Loucy (cell line): ENCODE measurements at regions not wholly inside any gene's neighbourhood (a gene's known extent, or its start where the extent isn't known, plus 50 kb on each side); places are given as distances from the start of the nearest gene placed in this dataset.

ENCODE experiments used
- H2AFZ ChIP-seq: fragments of 200-600 bp; sonication (generic); 2 replicates; pipeline ENCODE4 v1.6.0; 2016; ENCODE audit warnings: antibody characterized with exemption, mild to moderate bottlenecking, low read length, moderate library complexity
- H3F3A ChIP-seq: fragments of 200-600 bp; 2 replicates; pipeline ENCODE4 v1.6.0; 2016; ENCODE audit warnings: antibody characterized with exemption, low read depth, mild to moderate bottlenecking
- H3K27me3 ChIP-seq: fragments of 200-600 bp; sonication (generic); 2 replicates; pipeline ENCODE4 v1.6.1; 2014; ENCODE audit warnings: low read length, mild to moderate bottlenecking; ENCODE audit not compliant: insufficient read depth, poor library complexity, severe bottlenecking
- H3K36me3 ChIP-seq: fragments of 200-600 bp; sonication (generic); 2 replicates; pipeline ENCODE4 v1.6.1; 2016; ENCODE audit warnings: low read length; ENCODE audit not compliant: insufficient read depth
- H3K4me1 ChIP-seq: fragments of 200-600 bp; sonication (generic); 2 replicates; pipeline ENCODE4 v1.5.1; 2014; ENCODE audit warnings: low read length, mild to moderate bottlenecking; ENCODE audit not compliant: insufficient read depth, poor library complexity, severe bottlenecking
- H3K4me2 ChIP-seq: fragments of 200-600 bp; sonication (generic); 2 replicates; pipeline ENCODE4 v1.6.0; 2014; ENCODE audit warnings: antibody characterized with exemption, low read length, low read depth, mild to moderate bottlenecking; ENCODE audit not compliant: poor library complexity, severe bottlenecking
- H3K4me3 ChIP-seq: fragments of 200-600 bp; sonication (generic); 2 replicates; pipeline ENCODE4 v1.5.1; 2014; ENCODE audit warnings: low read length, mild to moderate bottlenecking, mixed read lengths; ENCODE audit not compliant: poor library complexity, severe bottlenecking
- H3K79me2 ChIP-seq: fragments of 200-600 bp; sonication (generic); 2 replicates; pipeline ENCODE4 v1.6.1; 2014; ENCODE audit warnings: low read length; ENCODE audit not compliant: insufficient read depth
- H3K9ac ChIP-seq: fragments of 200-600 bp; sonication (generic); 2 replicates; pipeline ENCODE4 v1.6.0; 2014; ENCODE audit warnings: mild to moderate bottlenecking, low read depth, low read length, moderate library complexity; ENCODE audit not compliant: poor library complexity, severe bottlenecking
- H3K9me2 ChIP-seq: fragments of 200-600 bp; sonication (generic); replicated peaks from 2 replicates; pipeline ENCODE4 v1.6.1; 2016; ENCODE audit warnings: low read depth, low read length, mixed read lengths
- H3K9me3 ChIP-seq: fragments of 200-600 bp; sonication (generic); 2 replicates; pipeline ENCODE4 v1.6.1; 2014; ENCODE audit warnings: mild to moderate bottlenecking, antibody characterized with exemption, low read length, low read depth; ENCODE audit not compliant: insufficient read depth
- H4K20me1 ChIP-seq: fragments of 200-600 bp; sonication (generic); 2 replicates; pipeline ENCODE4 v1.6.0; 2014; ENCODE audit warnings: antibody characterized with exemption, low read length, mild to moderate bottlenecking; ENCODE audit not compliant: insufficient read depth, poor library complexity, severe bottlenecking
- CTCF ChIP-seq: fragments of 200-600 bp; sonication (generic); conservative IDR thresholded peaks from 2 replicates; pipeline ENCODE4 v1.5.1; 2014; ENCODE audit warnings: mild to moderate bottlenecking, antibody characterized with exemption, low read length
- EZH2phosphoT487 ChIP-seq: fragments of 200-600 bp; IDR thresholded peaks from 2 replicates; pipeline ENCODE4 v1.6.1; 2018; ENCODE audit warnings: antibody characterized with exemption, mild to moderate bottlenecking, moderate library complexity, borderline replicate concordance

DNA sequence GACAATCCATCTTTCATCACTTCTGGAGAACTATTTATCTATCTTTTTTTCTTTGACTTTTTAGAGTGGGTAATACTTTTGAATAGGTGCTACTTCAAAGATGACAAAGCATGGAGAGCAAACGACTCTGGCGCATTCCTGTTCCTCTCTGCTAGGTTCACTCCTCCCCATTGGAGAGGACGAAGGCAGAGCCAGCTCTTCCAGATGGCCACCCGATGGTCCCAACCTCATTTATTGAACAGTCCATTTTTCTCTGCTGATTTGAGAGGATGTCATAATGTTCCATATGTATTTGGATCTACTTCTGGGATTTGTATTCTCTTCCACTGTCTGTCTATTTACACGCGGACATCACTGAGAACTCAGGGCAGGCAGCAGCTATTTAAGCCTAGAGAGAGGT lies 284.3 kb upstream of the CXCR4 start:
- Histone ChIP-seq H3K4me2 (no peak overlapping the region), H3F3A (no peaks in the 10 kb centered on the region), H3K4me1 (no peaks in the 10 kb centered on the region), H3K4me3 (no peak overlapping the region), H3K9ac (no peak overlapping the region), H3K36me3 (no peaks in the 10 kb centered on the region), H4K20me1 (no peaks in the 10 kb centered on the region), H3K27me3 (peaks cover 38% of the 10 kb centered on the region), H3K9me2 (no peaks in the 10 kb centered on the region), H2AFZ (no peak overlapping the region), H3K79me2 (no peaks in the 10 kb centered on the region), H3K9me3 (no peaks in the 10 kb centered on the region)
- TF ChIP-seq CTCF = no peak
- TF ChIP-seq EZH2phosphoT487 = no peak

GRCh38 chr2:136399667-136400289 lies 281.8 kb upstream of the CXCR4 start:
- H3K36me3 ChIP-seq = no peaks in the 10 kb centered on the region
- H3K9me3 ChIP-seq = no peaks in the 10 kb centered on the region
- H3K4me1 ChIP-seq = no peaks in the 10 kb centered on the region
- H3K27me3 ChIP-seq = peaks cover 39% of the 10 kb centered on the region
- no peaks in the 10 kb centered on the region for H3K79me2 ChIP-seq
- no peak overlapping the region for H3K4me3 ChIP-seq
- H3K9me2 ChIP-seq = no peaks in the 10 kb centered on the region
- H3K4me2 ChIP-seq = no peak overlapping the region
- no peaks in the 10 kb centered on the region for H4K20me1 ChIP-seq
- TF ChIP-seq CTCF = no peak
- no peak for TF ChIP-seq EZH2phosphoT487
- H2AFZ ChIP-seq = no peak overlapping the region
- H3F3A ChIP-seq = no peaks in the 10 kb centered on the region
- H3K9ac ChIP-seq = no peak overlapping the region

GRCh38 chr2:136395582-136395981 lies 277.6 kb upstream of the CXCR4 start:
- Histone ChIP-seq H3K9ac (no peak overlapping the region), H3K4me1 (peaks cover 8% of the 10 kb centered on the region), H3K36me3 (no peaks in the 10 kb centered on the region), H4K20me1 (no peaks in the 10 kb centered on the region), H2AFZ (no peak overlapping the region), H3K79me2 (no peaks in the 10 kb centered on the region), H3K4me2 (no peak overlapping the region), H3F3A (no peaks in the 10 kb centered on the region), H3K9me2 (no peaks in the 10 kb centered on the region), H3K9me3 (no peaks in the 10 kb centered on the region), H3K4me3 (no peak overlapping the region), H3K27me3 (peaks cover 12% of the 10 kb centered on the region)
- TF ChIP-seq EZH2phosphoT487 (no peak), CTCF (no peak)
